ENCODE measurements at regions not wholly inside any gene's neighbourhood (a gene's known extent, or its start where the extent isn't known, plus 50 kb on each side); places are given as distances from the start of the nearest gene placed in this dataset.

- TF ChIP-seq, protein P1, sequence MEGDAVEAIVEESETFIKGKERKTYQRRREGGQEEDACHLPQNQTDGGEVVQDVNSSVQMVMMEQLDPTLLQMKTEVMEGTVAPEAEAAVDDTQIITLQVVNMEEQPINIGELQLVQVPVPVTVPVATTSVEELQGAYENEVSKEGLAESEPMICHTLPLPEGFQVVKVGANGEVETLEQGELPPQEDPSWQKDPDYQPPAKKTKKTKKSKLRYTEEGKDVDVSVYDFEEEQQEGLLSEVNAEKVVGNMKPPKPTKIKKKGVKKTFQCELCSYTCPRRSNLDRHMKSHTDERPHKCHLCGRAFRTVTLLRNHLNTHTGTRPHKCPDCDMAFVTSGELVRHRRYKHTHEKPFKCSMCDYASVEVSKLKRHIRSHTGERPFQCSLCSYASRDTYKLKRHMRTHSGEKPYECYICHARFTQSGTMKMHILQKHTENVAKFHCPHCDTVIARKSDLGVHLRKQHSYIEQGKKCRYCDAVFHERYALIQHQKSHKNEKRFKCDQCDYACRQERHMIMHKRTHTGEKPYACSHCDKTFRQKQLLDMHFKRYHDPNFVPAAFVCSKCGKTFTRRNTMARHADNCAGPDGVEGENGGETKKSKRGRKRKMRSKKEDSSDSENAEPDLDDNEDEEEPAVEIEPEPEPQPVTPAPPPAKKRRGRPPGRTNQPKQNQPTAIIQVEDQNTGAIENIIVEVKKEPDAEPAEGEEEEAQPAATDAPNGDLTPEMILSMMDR (IDR thresholded peaks at IDR 0.05), result no peak
These were observed 1233.0 kb upstream of the EYS start for GRCh38 chr6:66940003-66940402.

- TF ChIP-seq, protein P1 (IDR thresholded peaks at IDR 0.05), result no peak
These were observed 1230.2 kb upstream of the EYS start for GRCh38 chr6:66937180-66937579.

GRCh38 chr6:66935612-66936011, 1228.6 kb upstream of the EYS start:
- TF ChIP-seq, protein P1 (IDR thresholded peaks at IDR 0.05), result no peak

- TF ChIP-seq, protein P1 (IDR thresholded peaks at IDR 0.05), result no peak
These were observed 1224.8 kb upstream of the EYS start for GRCh38 chr6:66931787-66932186.

- TF ChIP-seq, protein P1 (IDR thresholded peaks at IDR 0.05), result no peak
These were observed 1223.7 kb upstream of the EYS start for GRCh38 chr6:66930559-66931290.

- TF ChIP-seq, protein P1 (IDR thresholded peaks at IDR 0.05), result peak; percentile 46; the same call in 1 of the 2 replicates
These were observed 1219.0 kb upstream of the EYS start for GRCh38 chr6:66926060-66926459.

GRCh38 chr6:66913657-66914056, 1206.6 kb upstream of the EYS start:
- TF ChIP-seq, protein P1 (IDR thresholded peaks at IDR 0.05), result no peak

GRCh38 chr6:66902457-66902856, 1195.4 kb upstream of the EYS start:
- TF ChIP-seq, protein P1 (IDR thresholded peaks at IDR 0.05), result no peak

Data from LNCAP (cell line).